Stimulated activated CD4-positive, alpha-beta T cell treated with anti-CD3 and anti-CD28 coated beads, TNF-alpha, amount 100 ng/mL, for 1 hour (primary cell): ENCODE measurements at regions not wholly inside any gene's neighbourhood (a gene's known extent, or its start where the extent isn't known, plus 50 kb on each side); places are given as distances from the start of the nearest gene placed in this dataset.
"Not testable (repeated sequence)": the region's sequence is repeated elsewhere in the genome, so short reads cannot be mapped to it uniquely, and the experiment has no call there.

ENCODE experiments used
- DNase-seq, 3 donors: peaks; one replicate each; pipeline ENCODE4 v3.0.0-alpha.2; 2020; ENCODE audit warnings: low read depth in 3 of 3, low spot score in 1 of 3

DNA sequence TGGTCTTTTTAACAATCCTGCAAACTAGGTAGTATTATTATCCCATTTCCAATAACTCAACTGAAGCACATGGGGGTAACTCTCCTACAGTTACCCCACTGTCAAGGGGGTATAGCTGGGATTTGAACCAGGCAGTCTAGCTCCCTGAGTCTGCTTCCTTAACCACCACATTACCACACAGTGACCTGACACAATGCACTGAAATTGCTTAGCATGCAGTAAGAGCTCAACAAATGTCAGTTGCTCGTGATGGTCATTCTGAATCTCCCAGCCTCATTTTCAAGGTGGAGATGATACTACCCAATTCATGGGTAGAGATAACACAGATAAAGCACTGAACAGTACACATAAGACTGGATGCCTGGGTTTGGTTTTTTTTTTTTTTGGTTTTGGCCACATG, 193.2 kb upstream of the MYLIP start:
- no peak for DNase-seq

DNA sequence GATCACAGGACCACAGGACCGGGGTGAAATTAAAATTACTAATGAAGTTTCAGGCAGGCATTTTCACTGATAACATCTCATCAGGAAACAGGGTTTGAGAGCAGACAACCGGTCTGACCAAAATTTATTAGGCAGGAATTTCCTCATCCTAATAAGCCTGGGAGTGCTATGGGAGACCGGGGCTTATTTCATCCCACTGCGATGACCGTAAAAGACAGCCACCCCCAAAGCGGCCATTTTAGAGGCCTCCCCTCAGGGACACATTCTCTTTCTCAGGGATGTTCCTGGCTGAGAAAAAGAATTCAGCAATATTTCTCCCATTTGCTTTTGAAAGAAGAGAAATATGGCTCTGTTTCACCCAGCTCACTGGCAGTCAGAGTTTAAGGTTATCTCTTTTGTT, 197.2 kb upstream of the MYLIP start:
- not testable (repeated sequence) for DNase-seq

DNA sequence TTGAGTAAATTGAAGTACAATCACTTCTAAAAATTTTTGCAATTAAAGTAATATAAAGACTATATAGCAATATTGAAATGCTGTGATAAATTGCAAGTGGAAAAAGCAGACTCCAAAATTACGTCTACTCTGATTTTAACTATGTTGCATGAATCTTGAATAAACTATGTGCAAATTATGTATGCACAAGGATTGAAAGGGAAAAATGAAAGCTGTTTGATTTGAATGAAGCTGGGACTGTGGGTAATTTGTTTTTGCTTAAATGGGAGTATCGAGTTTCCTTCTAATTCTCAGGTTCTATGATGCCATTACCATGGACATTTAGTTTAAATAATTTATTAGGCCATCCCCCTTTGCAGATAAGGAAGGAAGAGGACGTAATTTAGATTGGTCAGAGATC, 198.7 kb upstream of the MYLIP start:
- no peak for DNase-seq

DNA sequence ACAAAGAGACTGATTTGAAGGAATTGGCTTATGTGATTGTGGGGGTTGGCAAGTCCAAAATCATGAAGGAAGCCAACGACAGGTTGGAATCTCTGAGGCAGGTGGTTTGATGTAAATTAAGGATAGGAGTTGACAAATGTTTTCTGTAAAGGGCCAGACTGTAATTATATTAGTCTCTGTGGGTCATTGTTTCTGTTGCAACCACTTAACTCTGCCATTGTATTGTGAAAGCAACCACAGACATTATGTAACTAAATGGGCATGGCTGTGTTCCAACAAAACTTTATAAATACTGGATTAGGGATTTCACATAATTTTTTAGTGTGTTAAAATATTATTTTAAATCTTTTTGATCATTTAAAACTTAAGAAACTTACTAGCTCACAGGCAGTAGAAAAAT, 199.2 kb upstream of the MYLIP start:
- no peak for DNase-seq

DNA sequence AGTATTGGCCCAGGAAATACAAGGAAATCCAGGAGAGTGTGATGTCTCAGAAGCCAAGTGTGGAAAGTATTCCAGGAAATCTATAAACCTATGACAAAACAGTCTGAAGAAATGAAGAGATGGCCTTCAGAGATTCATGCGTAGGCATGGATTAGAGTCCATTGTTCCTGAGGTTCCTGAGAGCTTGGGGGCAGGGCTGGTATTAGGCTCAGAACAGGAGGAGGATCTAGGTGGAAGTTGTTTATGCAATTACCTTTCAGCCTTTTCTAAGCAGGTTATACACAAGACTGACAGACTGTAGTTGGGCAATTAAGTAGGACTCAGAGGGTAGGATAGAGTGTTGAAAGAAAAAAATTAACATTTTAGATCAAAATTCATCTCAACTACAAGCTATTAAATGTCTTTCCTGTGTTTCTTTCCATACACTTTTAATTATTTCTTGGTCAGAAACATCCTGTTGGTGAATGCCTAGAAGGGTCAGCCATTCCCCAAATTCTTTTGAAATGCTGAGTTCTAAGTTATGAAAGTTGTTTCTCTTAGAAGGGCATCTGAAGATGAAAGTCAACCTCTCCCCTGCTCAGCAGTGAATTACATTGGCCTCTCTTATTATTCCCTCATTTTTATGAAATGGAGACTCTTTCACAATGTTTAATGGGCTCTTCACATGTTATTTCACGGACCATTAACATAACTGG, 201.2 kb upstream of the MYLIP start:
- no peak for DNase-seq

DNA sequence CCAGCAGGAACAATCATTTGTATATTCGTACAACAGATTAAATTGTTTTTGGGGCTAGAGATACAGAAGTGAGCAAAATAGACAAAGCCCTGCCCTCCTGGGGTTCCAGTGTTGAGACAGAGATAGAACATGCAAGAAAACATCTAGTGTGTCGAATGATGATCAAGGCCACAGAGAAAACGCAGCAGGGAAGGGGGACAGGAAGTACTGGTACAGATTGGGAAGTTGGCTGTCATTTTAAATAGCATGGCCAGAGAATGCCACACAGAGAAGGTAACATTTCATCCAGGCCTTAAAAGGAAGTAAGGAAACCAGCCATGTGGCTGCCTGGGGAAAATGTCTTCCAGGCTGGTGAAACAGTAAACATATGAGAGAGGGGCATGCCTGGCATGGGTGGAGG, 202.6 kb upstream of the MYLIP start:
- no peak for DNase-seq

DNA sequence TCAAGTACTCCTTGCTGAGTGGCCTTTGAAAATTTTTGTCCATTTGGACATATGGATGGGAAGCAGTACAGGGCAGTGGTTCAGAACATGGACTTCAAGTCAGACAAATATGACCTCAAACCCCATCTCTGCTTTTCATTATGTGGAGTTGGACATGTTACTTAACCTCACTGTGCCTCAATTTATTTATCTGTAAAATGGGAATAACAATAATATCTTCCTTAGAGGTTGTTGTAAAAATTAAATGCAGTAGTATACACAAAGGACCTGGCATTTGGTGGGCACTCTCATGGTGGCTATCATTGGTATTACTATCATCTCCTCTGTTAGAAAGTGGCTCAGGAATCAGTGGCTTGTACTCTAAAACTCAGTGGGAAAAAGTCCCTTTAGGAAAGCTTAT, 204.0 kb upstream of the MYLIP start:
- no peak for DNase-seq

DNA sequence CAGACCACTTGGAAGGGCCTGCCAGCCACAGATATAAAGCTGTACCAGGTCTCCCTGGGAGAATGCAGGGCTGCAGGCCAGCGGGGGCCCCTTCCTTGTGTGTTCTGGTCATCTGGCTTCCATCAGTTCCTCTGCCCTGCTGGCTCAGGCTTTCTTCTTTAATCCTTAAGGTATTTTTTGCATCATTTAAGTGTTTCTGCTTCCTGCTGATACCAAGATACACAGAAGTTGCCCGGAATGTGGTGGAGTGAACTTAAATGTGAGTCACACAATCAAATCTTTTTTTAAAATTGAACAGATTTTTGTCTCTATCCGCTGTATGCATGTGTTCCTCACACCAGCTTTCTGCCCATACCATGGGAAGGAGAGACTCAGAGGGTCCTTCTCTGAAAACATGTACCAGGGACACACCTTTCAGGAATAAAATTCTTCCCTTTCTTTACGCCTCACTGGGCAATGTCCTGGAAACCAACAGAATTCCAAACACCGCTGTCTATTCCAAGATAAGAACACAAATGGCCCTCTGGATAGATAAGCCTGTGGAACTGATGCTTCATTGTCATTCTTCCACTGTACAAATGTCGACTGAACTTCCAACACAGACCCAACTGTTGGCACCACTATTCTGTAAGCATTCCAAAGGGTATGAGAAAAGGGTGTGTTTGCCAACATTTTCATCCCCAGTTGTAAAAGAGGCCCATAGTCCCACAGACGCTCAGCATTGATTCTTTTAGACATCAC, 206.2 kb upstream of the MYLIP start:
- no peak for DNase-seq

DNA sequence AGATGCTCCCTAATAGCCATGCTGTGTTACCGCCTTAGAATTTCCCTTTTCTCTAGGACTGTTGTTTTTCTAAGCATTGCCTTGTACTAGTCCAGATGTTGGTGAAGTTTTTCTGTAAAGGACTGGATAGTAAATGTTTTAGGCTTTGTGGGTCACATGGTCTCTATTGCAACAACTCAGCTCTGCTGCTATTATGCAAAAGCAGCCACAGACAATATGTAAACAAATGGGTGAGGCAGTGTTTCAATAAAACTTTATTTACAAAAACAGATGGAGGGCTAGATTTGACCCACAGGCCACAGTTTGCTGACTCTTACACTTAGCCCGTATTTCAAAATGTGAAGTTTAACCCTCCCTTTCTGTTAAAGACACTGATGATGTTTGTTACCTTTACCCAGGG, 207.6 kb upstream of the MYLIP start:
- DNase-seq = no peak

DNA sequence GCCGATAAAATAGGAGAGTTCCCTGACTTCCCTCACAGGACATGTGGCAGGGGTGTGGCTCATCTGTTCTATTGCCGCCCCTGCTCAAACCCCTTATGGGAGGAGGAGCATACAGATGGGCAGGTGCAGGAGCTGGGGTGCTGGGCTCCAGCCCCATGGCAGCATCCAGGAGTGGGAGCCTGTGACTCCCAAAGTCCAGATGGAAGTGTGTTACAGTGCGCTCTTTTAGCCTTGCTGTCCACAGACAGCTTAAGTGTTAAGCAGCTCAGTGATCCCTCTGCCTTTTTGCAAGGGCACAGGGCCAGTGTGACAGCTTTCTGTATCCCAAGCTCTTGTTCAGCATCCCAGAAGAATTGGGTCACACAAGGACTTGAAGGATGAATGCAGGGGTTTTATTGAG, 212.3 kb upstream of the MYLIP start:
- DNase-seq = no peak

DNA sequence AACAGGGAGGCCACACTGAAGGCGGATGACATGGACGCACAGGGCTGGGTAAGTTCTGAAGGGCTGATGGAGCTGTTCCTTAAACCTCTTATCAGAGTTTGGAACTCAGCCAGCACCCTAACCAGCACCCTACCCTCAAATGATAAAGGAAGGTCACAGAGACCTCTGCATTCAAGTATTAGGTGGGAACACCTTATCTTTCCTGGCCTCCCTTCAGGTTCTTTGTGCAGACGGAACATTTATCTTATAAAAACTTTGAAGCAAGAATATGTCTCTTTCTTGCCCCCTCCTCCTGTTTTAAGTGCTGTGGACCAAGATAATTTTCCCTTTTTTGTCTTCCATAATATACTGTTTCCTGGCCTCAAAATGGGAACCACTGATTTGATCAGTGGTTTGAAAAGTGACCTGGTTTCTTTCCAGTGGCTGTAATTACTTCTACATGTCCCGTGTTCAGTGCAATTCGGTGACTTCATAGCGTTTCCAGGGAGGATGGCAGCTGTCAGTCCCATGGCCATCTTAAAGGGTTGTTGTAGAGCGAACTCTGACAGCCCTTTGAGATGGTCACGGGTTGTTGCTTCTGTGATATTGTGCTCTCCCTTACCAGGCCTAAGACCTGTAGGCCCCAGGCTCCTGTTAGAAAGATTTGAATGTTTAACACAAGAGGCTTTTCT, 213.2 kb upstream of the MYLIP start:
- DNase-seq = no peak

DNA sequence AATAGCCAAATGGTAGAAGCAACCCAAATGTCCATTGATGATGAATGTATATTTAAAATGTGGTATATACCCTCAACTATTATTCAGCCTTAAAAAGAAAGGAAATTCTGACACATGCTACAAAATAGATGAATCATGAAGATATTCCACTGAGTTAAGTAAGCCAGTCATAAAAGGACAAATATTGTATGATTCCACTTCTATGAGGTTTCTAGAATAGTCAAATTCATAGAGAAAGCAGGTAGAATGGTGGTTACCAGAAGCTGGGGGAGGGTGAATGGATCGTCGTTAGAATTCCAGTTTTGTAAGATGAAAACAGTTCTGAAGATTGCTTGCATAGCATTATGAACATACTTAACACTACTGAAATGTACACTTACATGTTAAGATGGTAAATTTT, 214.3 kb upstream of the MYLIP start:
- DNase-seq = no peak

DNA sequence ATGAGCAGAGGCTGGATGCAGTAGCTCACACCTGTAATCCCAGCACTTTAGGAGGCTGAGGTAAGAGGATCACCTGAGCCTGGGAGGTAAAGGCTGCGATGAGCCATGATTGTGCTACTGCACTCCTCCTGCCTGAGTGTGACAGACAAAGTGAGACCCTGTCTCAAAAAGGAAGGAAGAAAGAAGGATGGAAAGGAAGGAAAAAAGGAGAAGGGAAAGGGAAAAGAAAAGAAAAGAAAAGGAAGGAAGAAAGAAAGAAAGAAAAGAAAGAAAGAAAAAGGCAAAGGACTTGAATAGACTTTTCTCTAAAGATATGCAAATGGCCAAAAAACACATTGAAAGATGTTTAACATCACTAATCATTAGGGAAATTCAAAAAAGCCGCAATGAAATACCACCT, 215.3 kb upstream of the MYLIP start:
- DNase-seq = no peak

DNA sequence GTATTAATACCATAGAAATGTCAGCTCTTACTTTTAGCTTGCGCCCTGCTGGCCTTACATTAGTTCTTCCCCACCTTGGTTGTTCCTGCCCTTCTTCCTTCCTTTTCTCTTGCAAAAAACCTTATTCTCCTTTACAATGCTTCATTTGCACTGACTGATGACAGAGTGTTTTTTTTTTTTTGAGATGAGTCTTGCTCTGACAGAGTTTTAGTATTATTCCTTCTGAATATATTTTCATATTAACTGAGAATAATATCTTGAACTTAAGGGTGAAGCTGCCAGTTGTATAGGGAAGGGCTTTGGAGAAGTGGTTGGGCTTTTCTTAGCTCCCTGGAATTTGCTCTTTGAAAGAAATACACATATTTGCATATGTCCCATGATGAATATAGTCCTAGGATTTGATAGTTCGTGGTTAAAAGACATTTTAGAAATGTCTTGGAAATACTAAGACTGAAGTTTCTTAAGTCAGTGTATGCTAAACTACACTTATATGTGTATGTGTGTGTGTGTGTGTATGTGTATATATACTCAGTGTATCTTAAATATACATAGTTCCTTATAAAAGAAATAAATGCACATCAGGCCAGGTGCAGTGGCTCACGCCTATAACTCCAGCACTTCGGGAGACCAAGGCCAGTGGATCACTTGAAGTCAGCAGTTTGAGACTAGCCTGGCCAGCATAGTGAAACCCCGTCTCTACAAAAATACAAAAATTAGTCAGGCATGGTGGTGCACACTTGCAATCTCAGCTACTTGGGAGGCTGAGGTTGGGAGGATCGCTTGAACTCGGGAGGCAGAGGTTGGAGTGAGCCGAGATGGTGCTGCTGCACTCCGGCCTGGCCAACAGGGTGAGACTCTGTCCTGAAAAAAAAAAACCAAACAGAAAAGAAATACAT, 216.1 kb upstream of the MYLIP start:
- DNase-seq = no peak

DNA sequence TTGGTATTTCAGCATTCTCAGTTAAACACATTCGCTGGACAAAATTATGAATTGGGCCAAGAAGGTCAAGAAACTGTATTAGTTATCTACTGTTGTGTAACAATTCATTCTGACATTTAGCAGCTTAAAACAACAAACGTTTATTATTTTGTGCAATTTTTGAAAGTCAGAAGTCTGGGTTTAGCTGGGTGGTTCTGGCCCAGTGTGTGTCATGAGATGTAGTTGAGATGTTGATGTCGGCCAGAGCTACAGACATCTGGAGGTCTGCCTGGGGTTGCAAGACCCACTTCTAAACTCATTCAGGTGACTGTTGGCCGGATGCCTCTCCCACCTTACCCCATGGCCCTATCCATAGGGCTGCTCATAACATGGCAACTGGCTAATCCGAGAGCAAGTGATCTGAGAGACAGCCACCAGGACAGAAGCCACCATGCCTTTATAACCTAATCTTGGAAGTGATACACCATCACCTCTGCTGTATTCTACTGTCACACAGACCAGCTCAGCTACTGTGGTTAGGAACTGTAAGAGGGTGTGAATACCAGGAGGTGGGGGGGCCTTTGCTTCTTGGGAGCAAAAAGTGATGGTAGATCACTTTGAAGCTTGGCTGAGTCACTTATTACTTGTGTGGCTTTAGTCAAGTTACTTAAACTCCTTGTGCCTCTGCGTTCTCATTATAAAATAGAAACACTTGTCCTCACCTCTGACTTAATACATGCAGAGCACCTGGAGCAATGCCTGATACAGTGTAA, 217.0 kb upstream of the MYLIP start:
- no peak for DNase-seq

DNA sequence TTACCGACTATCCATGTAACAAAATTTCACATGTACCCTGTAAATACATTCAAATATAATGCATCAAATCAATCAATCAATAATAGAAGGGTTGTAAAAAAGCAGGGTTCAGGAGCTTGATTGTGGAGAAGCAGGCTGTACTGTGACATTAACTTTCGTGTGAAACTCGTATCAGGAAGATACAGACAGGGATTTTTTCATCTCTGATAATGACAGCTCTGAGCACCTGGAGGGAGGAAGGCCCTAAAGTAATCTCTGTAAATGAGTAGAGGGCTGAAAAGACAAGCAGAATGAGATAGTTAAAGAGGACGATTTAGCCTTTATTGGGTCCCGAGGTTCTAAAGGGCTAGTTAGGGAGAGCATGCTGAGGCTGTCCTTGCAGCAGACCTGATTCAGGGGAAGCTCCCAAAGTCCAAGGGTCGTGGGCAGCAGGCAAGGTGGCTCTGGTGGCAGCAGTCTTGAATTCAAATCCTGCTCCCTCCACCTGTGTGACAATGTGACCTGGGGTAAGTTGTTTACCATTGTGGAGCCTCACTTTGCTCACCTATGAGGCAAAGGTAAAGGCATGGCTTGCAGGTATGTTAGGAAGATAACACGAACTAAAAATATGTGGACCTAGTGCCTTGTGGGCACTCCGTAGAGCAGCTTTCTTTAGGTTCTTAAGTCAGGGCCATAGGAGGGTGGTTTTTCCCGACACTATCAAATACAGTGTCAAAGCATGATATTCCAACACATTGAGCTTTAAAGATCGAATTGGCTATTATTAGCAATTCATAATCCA, 219.4 kb upstream of the MYLIP start:
- no peak for DNase-seq

DNA sequence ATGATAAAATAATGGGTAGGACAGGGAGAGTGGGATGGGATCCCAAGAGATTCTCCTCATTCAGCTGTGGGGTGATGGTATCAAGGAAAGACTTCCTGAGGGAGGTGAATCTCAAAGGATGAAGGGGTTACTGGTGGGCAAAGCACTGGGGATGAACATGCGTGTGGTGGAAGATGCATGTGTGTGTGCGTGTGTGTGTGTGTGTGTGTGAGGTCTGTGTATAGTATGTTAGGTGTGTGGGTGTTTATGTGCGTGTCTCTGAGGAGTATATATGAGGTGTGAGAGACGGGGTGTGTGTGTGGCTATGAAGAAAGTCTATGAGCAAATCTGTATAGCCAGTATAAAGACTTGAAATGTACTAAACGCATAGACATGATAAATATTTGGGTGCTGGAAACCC, 220.0 kb upstream of the MYLIP start:
- DNase-seq = no peak

DNA sequence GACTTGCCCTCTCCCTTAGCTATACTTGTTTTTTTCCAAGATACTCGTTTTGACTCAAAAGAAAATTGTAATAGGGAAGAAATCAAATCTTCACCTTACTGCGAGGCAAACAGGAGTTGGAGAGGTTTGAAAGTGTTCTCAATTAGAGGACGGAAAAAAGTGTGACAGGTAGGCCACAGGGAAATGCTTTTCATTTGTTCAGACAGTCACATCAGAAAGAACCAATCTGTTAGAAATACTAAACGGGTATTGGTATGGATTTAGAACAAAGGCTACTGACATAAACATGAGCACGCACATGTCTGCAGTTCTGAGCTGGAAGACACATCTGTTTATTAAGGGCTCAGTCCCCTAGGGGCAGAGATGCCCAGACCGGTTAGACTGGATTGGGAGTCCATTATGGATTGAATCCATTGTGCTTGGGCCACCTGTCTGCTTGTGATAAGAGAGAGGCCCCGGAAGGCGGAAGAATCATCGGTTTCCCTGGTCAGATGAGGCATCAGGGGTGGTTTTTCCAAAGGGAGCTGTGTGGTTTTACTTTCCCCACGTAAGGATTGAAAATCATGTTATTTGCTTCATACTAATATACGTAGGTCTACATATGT, 220.9 kb upstream of the MYLIP start:
- DNase-seq = no peak

DNA sequence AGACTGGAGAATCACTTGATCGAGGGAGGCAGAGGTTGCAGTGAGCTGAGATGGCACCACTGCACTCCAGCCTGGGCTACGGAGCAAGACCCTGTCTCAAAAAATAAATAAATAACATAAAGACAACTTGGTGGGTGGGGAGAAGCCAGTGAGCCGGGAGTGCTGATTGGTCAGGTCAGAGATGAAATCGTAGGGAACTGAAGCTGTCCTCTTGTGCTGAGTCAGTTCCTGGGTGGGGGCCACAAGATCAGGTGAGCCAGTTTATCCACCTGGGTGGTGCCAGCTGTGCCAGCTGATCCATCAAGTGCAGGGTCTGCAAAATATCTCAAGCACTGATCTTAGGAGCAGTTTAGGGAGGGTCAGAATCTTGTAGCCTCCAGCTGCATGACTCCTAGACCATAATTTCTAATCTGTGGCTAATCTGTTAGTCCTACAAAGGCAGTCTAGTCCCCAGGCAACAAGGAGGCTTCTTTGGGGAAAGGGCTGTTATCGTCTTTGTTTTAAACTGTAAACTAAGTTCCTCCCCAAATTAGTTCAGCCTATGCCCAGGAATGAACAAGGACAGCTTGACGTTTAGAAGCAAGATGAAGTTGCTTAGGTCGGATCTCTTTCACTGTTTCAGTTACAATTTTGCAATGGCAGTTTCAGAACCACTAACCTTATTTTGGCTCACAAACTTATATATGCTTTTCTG, 221.5 kb upstream of the MYLIP start:
- DNase-seq = not testable (repeated sequence)
